Prostate gland (tissue), 2 donors: ENCODE measurements at regions not wholly inside any gene's neighbourhood (a gene's known extent, or its start where the extent isn't known, plus 50 kb on each side); places are given as distances from the start of the nearest gene placed in this dataset.

ENCODE experiments used
- CTCF ChIP-seq, 4 experiments: fragments of 200-600 bp in 2 of 4; fragments of 450-650 bp in 2 of 4; sonication (generic) in 2 of 4; IDR thresholded peaks; 1 replicate in 3 of 4; 2 replicates in 1 of 4; pipeline ENCODE4 v1.5.1; 2016 to 2019; ENCODE audit warnings: antibody characterized with exemption in 4 of 4, mild to moderate bottlenecking in 2 of 4, moderate library complexity in 2 of 4
- POLR2A ChIP-seq: fragments of 450-650 bp; IDR thresholded peaks from one replicate; pipeline ENCODE4 v1.6.1; 2016; ENCODE audit warnings: antibody characterized with exemption, mild to moderate bottlenecking
- POLR2AphosphoS5 ChIP-seq: sonication (generic); formaldehyde crosslinking; IDR thresholded peaks from one replicate; pipeline ENCODE4 v1.6.1; 2017; ENCODE audit warnings: antibody characterized with exemption

DNA sequence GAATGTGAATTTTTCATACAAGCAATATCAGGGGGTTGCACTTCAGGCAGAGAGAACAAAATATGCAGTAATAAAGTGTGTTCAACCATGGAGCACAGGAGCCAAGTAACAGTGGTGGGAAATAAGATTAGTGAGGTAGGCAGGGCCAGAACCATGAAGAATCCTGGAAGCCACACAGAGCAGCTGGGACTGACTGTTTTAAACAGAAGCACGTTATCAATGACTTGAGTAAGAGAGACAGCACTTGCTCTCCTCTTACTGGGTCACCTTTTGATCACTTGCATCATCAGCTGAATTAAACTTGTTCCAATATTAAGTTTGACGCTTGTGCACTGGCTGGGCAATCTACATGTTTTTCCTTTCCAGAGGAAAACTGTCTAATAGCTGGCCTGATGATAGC lies 238.5 kb downstream of the TBX18 start:
- no peak for TF ChIP-seq POLR2AphosphoS5
- TF ChIP-seq CTCF (IDR thresholded peaks at IDR 0.05) = no peak
- no peak for TF ChIP-seq POLR2A
